ENCODE measurements at regions not wholly inside any gene's neighbourhood (a gene's known extent, or its start where the extent isn't known, plus 50 kb on each side); places are given as distances from the start of the nearest gene placed in this dataset.

DNA sequence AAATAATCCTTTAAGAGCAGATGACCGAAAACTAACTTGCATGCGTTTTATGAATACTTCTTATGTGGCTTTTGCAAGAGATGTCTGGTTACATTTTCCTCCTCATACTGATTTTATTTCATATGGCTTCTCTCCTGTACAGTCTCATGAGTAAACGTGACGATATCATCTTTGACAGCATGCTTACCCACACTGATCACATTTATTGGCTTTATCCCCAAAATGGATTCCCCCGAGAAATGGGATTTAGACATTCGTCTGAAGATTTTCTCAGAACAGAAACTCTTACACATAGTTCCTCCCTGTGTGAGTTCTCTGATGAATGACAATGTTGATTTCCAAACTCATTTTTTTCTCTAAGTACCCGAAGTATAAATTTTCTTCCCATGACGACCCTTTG, 939.7 kb upstream of the LCORL start:
- no peak for TF ChIP-seq SIN3A (IDR thresholded peaks at IDR 0.05; ENCODE audit: borderline replicate concordance, insufficient read depth, low read length)
- no peak for TF ChIP-seq FOXP2 (optimal IDR thresholded peaks at IDR 0.05; ENCODE audit: borderline replicate concordance, extremely low read depth, extremely low read length, insufficient read depth)
- no peak for TF ChIP-seq TAF1 (IDR thresholded peaks at IDR 0.05; ENCODE audit: borderline replicate concordance, insufficient read depth, low read length)
- TF ChIP-seq, protein P1, sequence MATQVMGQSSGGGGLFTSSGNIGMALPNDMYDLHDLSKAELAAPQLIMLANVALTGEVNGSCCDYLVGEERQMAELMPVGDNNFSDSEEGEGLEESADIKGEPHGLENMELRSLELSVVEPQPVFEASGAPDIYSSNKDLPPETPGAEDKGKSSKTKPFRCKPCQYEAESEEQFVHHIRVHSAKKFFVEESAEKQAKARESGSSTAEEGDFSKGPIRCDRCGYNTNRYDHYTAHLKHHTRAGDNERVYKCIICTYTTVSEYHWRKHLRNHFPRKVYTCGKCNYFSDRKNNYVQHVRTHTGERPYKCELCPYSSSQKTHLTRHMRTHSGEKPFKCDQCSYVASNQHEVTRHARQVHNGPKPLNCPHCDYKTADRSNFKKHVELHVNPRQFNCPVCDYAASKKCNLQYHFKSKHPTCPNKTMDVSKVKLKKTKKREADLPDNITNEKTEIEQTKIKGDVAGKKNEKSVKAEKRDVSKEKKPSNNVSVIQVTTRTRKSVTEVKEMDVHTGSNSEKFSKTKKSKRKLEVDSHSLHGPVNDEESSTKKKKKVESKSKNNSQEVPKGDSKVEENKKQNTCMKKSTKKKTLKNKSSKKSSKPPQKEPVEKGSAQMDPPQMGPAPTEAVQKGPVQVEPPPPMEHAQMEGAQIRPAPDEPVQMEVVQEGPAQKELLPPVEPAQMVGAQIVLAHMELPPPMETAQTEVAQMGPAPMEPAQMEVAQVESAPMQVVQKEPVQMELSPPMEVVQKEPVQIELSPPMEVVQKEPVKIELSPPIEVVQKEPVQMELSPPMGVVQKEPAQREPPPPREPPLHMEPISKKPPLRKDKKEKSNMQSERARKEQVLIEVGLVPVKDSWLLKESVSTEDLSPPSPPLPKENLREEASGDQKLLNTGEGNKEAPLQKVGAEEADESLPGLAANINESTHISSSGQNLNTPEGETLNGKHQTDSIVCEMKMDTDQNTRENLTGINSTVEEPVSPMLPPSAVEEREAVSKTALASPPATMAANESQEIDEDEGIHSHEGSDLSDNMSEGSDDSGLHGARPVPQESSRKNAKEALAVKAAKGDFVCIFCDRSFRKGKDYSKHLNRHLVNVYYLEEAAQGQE (IDR thresholded peaks at IDR 0.05; ENCODE audit: insufficient read depth in 1 of 2, low read depth in 2 of 2, low read length in 2 of 2): no peak
- no peak for TF ChIP-seq POLR2AphosphoS5 (IDR thresholded peaks at IDR 0.05; ENCODE audit: low read depth, low read length)

DNA sequence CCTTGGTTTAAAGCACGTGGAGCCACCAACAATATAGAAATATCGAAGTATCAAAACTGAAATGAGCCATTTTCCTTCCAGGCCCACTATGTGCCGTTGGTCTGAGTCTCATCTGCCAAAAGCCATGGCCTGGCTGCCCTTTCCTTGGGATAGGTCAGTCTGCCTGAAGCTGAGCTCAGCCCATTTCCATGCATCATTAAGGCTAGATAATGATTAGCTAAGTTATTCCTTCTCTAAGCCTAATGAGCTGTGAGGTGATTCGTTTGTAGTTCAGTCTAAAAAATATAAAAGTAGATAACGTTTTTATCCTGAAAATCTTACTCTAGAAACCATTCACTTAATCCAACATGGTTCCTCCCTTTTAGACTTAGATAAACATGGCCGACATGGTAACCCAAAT, 936.2 kb upstream of the LCORL start:
- TF ChIP-seq, protein P1 (IDR thresholded peaks at IDR 0.05; ENCODE audit: insufficient read depth in 1 of 2, low read depth in 2 of 2, low read length in 2 of 2): no peak
- TF ChIP-seq FOXP2 (optimal IDR thresholded peaks at IDR 0.05; ENCODE audit: borderline replicate concordance, extremely low read depth, extremely low read length, insufficient read depth) (no peak), SIN3A (IDR thresholded peaks at IDR 0.05; ENCODE audit: borderline replicate concordance, insufficient read depth, low read length) (no peak), TAF1 (IDR thresholded peaks at IDR 0.05; ENCODE audit: borderline replicate concordance, insufficient read depth, low read length) (no peak), POLR2AphosphoS5 (IDR thresholded peaks at IDR 0.05; ENCODE audit: low read depth, low read length) (no peak)

DNA sequence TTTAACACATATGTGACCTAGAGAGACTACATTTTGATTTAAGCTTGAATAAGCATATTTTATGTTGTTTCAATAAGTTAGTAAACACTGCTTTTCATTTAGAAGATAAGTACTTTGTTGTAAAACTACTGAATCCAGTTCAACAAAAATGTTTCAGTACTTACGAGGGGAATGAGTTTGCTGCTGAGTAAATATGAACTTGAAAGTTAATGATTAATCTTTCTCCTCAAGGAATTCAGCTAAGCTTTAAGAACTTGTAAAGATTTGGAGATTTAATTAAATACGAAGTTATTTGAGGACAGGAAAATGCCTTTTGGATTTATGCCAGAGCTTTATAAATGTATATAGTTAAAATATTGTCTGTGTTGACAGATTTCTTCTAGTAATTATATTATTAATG, 933.0 kb upstream of the LCORL start:
- TF ChIP-seq, protein P1 (IDR thresholded peaks at IDR 0.05; ENCODE audit: insufficient read depth in 1 of 2, low read depth in 2 of 2, low read length in 2 of 2): no peak
- TF ChIP-seq POLR2AphosphoS5 (IDR thresholded peaks at IDR 0.05; ENCODE audit: low read depth, low read length) (no peak), FOXP2 (optimal IDR thresholded peaks at IDR 0.05; ENCODE audit: borderline replicate concordance, extremely low read depth, extremely low read length, insufficient read depth) (no peak), SIN3A (IDR thresholded peaks at IDR 0.05; ENCODE audit: borderline replicate concordance, insufficient read depth, low read length) (no peak), TAF1 (IDR thresholded peaks at IDR 0.05; ENCODE audit: borderline replicate concordance, insufficient read depth, low read length) (no peak)

DNA sequence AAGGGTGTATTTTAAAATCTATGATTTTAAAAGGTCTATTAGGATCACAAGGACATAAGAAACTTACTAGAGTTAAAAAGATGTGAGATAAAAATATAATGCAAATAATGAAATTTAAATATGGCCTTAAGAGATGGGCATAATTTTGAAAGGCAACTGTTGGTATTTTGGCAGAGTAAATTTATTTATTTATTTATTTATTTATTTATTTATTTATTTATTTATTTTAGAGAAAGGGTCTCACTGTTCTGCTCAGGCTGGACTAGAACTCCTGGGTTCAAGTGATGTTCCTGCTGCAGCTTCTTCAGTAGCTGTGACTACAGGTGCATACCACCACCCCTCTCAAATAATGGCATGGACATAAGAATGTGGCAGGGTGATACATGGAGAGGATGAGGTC, 932.1 kb upstream of the LCORL start:
- TF ChIP-seq POLR2AphosphoS5 (IDR thresholded peaks at IDR 0.05; ENCODE audit: low read depth, low read length) (no peak), TAF1 (IDR thresholded peaks at IDR 0.05; ENCODE audit: borderline replicate concordance, insufficient read depth, low read length) (no peak), SIN3A (IDR thresholded peaks at IDR 0.05; ENCODE audit: borderline replicate concordance, insufficient read depth, low read length) (no peak), FOXP2 (optimal IDR thresholded peaks at IDR 0.05; ENCODE audit: borderline replicate concordance, extremely low read depth, extremely low read length, insufficient read depth) (no peak)
- TF ChIP-seq, protein P1 (IDR thresholded peaks at IDR 0.05; ENCODE audit: insufficient read depth in 1 of 2, low read depth in 2 of 2, low read length in 2 of 2): no peak

DNA sequence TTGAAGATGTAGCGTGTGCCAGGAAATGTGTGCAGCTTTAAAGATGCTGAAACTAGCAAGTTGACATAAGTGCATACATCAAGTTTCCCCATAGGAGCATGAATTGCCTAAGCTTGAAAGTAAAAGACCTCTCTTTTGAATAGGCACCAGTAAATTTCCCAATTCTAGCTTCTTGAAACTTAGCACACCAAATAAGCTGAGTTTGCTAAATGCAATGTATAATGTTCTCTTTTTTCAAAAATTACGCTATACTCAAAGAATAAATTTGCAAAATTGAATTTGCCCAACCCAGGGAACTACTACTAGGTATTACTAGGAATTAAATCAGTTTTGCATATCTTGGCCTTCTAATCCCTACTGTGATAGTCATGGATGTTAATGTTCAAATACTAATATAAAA, 923.9 kb upstream of the LCORL start:
- TF ChIP-seq FOXP2 (optimal IDR thresholded peaks at IDR 0.05; ENCODE audit: borderline replicate concordance, extremely low read depth, extremely low read length, insufficient read depth): no peak
- TF ChIP-seq, protein P1 (IDR thresholded peaks at IDR 0.05; ENCODE audit: insufficient read depth in 1 of 2, low read depth in 2 of 2, low read length in 2 of 2): no peak
- TF ChIP-seq TAF1 (IDR thresholded peaks at IDR 0.05; ENCODE audit: borderline replicate concordance, insufficient read depth, low read length): no peak
- no peak for TF ChIP-seq SIN3A (IDR thresholded peaks at IDR 0.05; ENCODE audit: borderline replicate concordance, insufficient read depth, low read length)
- no peak for TF ChIP-seq POLR2AphosphoS5 (IDR thresholded peaks at IDR 0.05; ENCODE audit: low read depth, low read length)

Data from PFSK-1 (cell line).